ENCODE measurements at regions not wholly inside any gene's neighbourhood (a gene's known extent, or its start where the extent isn't known, plus 50 kb on each side); places are given as distances from the start of the nearest gene placed in this dataset.

GRCh38 chrX:5724123-5724522 lies 504.5 kb downstream of the NLGN4X start:
- TF ChIP-seq CTCF (IDR thresholded peaks at IDR 0.05; ENCODE audit: insufficient read depth, low read depth, low read length), result no peak
- no peak for TF ChIP-seq EZH2 (IDR thresholded peaks at IDR 0.05; ENCODE audit: insufficient read depth, low read length)

Data from astrocyte (in vitro differentiated cells and primary cell).